Fibroblast of the aortic adventitia (primary cell): ENCODE measurements at regions not wholly inside any gene's neighbourhood (a gene's known extent, or its start where the extent isn't known, plus 50 kb on each side); places are given as distances from the start of the nearest gene placed in this dataset.

Source experiments
- DNase-seq: peaks from one replicate; pipeline ENCODE4 v3.0.0-alpha.2; 2010; ENCODE audit warnings: low read depth
- H3K4me3 ChIP-seq: 2 replicates; pipeline ENCODE4 v1.5.1; 2011; ENCODE audit warnings: low read depth, mild to moderate bottlenecking, control low read depth, low read length, moderate library complexity
- TF ChIP-seq, protein P1 (sequence below): IDR thresholded peaks from 2 replicates; pipeline ENCODE4 v1.5.1; 2011; ENCODE audit warnings: mild to moderate bottlenecking, low read length, control low read depth, inconsistent platforms; ENCODE audit not compliant: insufficient read depth

DNA sequence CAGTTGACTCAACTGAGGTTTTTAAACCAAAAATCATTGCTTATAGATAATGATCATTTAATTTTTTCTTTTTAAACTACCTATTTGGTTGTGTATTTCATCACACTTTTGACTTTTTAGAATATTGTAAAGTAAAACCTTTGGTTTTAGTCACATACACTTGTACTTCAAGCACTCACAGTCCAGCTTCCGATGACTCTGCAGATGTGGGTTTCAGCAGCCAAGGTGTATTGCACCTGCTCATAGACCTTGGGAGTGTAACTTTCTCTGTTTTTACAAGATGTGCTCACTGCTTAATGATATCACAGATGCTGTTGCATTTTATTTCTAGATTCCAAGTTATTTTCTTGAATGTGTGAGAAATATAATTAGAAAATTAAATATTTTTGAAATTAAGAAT lies 188.3 kb upstream of the SLC38A2 start:
- TF ChIP-seq, protein P1, sequence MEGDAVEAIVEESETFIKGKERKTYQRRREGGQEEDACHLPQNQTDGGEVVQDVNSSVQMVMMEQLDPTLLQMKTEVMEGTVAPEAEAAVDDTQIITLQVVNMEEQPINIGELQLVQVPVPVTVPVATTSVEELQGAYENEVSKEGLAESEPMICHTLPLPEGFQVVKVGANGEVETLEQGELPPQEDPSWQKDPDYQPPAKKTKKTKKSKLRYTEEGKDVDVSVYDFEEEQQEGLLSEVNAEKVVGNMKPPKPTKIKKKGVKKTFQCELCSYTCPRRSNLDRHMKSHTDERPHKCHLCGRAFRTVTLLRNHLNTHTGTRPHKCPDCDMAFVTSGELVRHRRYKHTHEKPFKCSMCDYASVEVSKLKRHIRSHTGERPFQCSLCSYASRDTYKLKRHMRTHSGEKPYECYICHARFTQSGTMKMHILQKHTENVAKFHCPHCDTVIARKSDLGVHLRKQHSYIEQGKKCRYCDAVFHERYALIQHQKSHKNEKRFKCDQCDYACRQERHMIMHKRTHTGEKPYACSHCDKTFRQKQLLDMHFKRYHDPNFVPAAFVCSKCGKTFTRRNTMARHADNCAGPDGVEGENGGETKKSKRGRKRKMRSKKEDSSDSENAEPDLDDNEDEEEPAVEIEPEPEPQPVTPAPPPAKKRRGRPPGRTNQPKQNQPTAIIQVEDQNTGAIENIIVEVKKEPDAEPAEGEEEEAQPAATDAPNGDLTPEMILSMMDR: no peak
- no peak for DNase-seq
- no peak overlapping the region for H3K4me3 ChIP-seq

DNA sequence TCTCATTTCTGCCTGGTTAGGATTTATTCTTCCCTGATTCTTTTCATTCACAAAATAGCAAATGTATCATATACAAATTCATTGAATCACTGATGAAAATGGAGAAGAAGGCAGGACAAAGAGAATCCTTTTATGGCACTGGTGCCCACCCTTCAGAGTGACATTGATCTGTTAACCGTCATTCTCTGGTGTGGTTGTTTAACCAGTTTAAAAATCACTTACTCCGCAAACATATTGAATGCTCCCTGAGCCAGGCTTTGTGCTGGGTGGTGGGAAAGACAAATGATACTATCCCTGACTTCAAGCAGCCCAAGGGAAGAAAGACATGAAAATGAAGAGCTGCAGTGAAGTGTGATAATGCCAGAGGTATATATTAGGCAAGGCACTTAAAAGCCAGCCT lies 187.5 kb upstream of the SLC38A2 start:
- H3K4me3 ChIP-seq: no peak overlapping the region
- TF ChIP-seq, protein P1: no peak
- no peak for DNase-seq

DNA sequence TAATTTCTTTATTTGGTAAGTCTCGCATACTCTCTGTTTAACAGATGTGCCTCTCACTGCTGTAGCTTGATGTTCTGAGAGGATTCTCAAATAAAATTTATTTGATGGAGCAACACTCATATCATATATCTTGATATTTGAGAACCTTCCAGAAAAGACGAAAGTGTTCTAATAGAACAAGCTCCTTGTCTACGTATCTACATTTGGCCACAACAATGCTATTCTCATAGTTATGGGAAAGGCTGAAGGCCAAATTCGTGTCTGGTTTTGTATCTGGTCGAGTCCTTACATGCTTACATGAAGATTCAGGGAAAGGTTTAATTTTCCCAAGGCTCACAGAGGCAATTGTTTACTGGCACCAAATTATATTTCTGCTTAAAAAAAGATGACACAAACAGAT lies 186.7 kb upstream of the SLC38A2 start:
- TF ChIP-seq, protein P1: no peak
- DNase-seq: peak; percentile 81
- no peak overlapping the region for H3K4me3 ChIP-seq

DNA sequence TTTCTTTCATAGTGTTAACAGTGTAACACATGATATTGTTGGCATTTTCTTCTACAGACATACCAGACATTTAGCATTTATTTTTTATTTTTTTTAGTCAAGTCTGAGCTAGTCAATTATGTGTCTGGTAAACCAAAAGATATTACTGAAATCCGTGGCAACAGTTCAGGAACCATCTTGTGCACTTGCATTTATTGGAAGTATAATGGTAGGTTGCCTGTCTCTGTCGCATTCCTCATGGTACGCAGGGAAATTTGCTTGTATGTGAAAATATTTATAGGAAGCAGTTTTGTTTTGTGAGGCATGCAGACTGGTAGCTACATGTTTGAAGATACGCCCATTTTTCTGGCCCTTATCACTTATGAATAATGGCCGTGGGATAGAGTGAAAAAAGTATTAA lies 186.1 kb upstream of the SLC38A2 start:
- no peak overlapping the region for H3K4me3 ChIP-seq
- TF ChIP-seq, protein P1: no peak
- DNase-seq: peak; percentile 47

DNA sequence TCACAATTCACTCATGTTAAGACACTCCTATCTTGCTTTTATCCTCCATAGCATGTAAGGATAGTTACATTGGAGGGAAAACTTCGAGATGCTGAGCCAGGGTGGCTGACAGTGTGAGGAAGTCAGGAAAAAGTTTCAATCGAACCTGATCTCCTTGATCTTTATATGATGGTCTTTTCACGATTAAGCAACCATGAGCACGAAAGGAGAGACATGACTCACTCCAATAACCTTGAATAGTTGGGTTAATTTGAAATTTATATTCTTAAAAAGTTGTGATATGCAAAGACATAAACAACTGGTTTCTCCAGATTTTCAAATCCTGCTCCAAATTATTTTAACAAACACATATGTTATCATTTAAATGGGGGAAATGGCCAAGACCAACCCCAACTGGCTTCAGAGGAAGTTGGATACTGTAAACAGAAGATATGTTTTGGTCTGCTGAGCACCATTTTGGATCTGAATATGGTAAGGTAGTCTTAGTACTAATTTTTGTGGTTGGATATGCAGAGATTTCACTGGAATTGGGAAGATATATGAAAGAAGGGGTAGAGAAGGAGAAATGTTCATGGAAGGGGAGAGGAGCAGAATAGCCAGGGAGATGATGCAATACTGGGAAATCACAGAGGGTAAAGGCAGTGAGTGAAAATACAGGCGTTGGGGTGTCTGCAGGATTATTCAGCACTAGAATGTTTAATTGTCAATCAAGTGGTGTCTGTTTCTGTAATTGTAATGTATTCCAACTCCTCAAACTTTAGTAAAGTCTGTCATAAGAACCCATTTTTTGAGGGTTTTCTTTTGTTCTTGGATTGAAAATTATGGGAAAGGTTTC lies 185.2 kb upstream of the SLC38A2 start:
- TF ChIP-seq, protein P1: no peak
- no peak overlapping the region for H3K4me3 ChIP-seq
- peak; percentile 77 for DNase-seq

DNA sequence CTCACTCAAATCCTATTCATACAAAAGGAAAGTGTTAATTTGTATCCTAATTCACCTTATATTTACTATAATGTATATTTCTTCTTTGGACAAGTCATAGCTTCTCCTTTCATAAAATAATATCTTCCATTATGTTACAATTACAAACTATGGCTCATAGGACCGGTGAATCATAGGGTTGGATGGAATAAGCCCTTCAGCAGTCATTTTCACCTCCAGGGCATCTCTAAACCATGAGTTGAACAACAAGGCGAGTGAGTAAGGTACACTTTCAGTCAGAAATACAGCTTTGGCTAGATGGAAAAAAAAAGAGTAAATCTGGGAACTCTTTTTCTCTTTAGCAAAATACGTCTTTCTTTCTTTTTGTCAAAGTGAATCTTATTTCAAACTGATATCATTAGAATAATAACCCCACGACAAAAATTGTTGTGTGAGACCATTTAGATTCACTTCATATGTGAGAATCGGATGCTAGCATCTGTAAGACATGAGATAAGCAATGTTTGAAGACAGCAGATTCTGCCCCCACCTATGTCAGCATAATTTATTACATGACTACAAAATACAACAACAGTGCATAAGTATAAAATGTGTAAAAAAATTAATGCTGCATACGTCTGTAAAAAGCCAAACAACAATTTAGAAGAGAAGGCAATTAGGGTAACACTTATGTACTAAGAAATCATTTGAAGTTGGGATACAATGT lies 184.4 kb upstream of the SLC38A2 start:
- no peak overlapping the region for H3K4me3 ChIP-seq
- DNase-seq: peak; percentile 87
- TF ChIP-seq, protein P1: peak; percentile 23
